PC-9 (cell line): ENCODE measurements at regions not wholly inside any gene's neighbourhood (a gene's known extent, or its start where the extent isn't known, plus 50 kb on each side); places are given as distances from the start of the nearest gene placed in this dataset.

Experiments used
- CTCF ChIP-seq: fragments of 200-600 bp; sonication (generic); conservative IDR thresholded peaks from 2 replicates; pipeline ENCODE4 v1.6.1; 2017; ENCODE audit warnings: mixed run types, antibody characterized with exemption, mild to moderate bottlenecking, moderate library complexity
- EZH2 ChIP-seq: fragments of 200-600 bp; sonication (generic); IDR thresholded peaks from 2 replicates; pipeline ENCODE4 v1.8.0; 2017; ENCODE audit warnings: antibody characterized with exemption, low read depth

GRCh38 chr21:27277110-27277509, 310.2 kb upstream of the ADAMTS5 start:
- TF ChIP-seq CTCF (no peak), EZH2 (no peak)
